ENCODE measurements at regions not wholly inside any gene's neighbourhood (a gene's known extent, or its start where the extent isn't known, plus 50 kb on each side); places are given as distances from the start of the nearest gene placed in this dataset.

- Histone ChIP-seq H3K36me3 (ENCODE audit: control insufficient read depth in 2 of 3, insufficient read depth in 3 of 3, low read length in 3 of 3) (no peaks in the 10 kb centered on the region), H3K9ac (ENCODE audit: low read length in 3 of 3) (no peak overlapping the region), H3K27ac (ENCODE audit: low read depth in 2 of 2, low read length in 2 of 2) (no peak overlapping the region), H3K27me3 (ENCODE audit: control insufficient read depth, insufficient read depth, low read length) (no peaks in the 10 kb centered on the region), H3K9me3 (ENCODE audit: control insufficient read depth in 2 of 3, insufficient read depth in 1 of 3, low read length in 3 of 3) (no peaks in the 10 kb centered on the region), H3K4me1 (ENCODE audit: control insufficient read depth in 2 of 3, insufficient read depth in 2 of 3, low read depth in 1 of 3, low read length in 3 of 3) (peaks cover 0 to 4% (median 3%) of the 10 kb centered on the region in 3 donors), H3K4me3 (ENCODE audit: low read length in 3 of 3) (no peak overlapping the region)
- no peak for TF ChIP-seq CTCF (IDR thresholded peaks at IDR 0.05; ENCODE audit: borderline replicate concordance, extremely low read depth, insufficient read depth)
- DNase-seq (no peak), FAIRE-seq (no peak)
- intact Hi-C loops (cut with DNase I): no loop called here
Measured at GRCh38 chr2:176833671-176834070, 378.9 kb upstream of the HNRNPA3 start.

GRCh38 chr2:176834226-176834625, 378.4 kb upstream of the HNRNPA3 start:
- intact Hi-C loops (cut with DNase I): no loop called here
- H3K4me1 ChIP-seq (ENCODE audit: control insufficient read depth in 2 of 3, insufficient read depth in 2 of 3, low read depth in 1 of 3, low read length in 3 of 3): peaks cover 0 to 4% (median 3%) of the 10 kb centered on the region in 3 donors
- no peak overlapping the region for H3K9ac ChIP-seq (ENCODE audit: low read length in 3 of 3)
- no peak overlapping the region for H3K27ac ChIP-seq (ENCODE audit: low read depth in 2 of 2, low read length in 2 of 2)
- H3K27me3 ChIP-seq (ENCODE audit: control insufficient read depth, insufficient read depth, low read length): no peaks in the 10 kb centered on the region
- TF ChIP-seq CTCF (IDR thresholded peaks at IDR 0.05; ENCODE audit: borderline replicate concordance, extremely low read depth, insufficient read depth): no peak
- no peak overlapping the region for H3K4me3 ChIP-seq (ENCODE audit: low read length in 3 of 3)
- no peaks in the 10 kb centered on the region for H3K9me3 ChIP-seq (ENCODE audit: control insufficient read depth in 2 of 3, insufficient read depth in 1 of 3, low read length in 3 of 3)
- no peak for FAIRE-seq
- DNase-seq: no peak
- no peaks in the 10 kb centered on the region for H3K36me3 ChIP-seq (ENCODE audit: control insufficient read depth in 2 of 3, insufficient read depth in 3 of 3, low read length in 3 of 3)

GRCh38 chr2:176843208-176843607, 369.4 kb upstream of the HNRNPA3 start:
- no peaks in the 10 kb centered on the region for H3K4me1 ChIP-seq (ENCODE audit: control insufficient read depth in 2 of 3, insufficient read depth in 2 of 3, low read depth in 1 of 3, low read length in 3 of 3)
- no peaks in the 10 kb centered on the region for H3K36me3 ChIP-seq (ENCODE audit: control insufficient read depth in 2 of 3, insufficient read depth in 3 of 3, low read length in 3 of 3)
- H3K4me3 ChIP-seq (ENCODE audit: low read length in 3 of 3): no peak overlapping the region
- H3K27ac ChIP-seq (ENCODE audit: low read depth in 2 of 2, low read length in 2 of 2): no peak overlapping the region
- no peaks in the 10 kb centered on the region for H3K27me3 ChIP-seq (ENCODE audit: control insufficient read depth, insufficient read depth, low read length)
- no peaks in the 10 kb centered on the region for H3K9me3 ChIP-seq (ENCODE audit: control insufficient read depth in 2 of 3, insufficient read depth in 1 of 3, low read length in 3 of 3)
- intact Hi-C loops (cut with DNase I): no loop called here
- no peak for TF ChIP-seq CTCF (IDR thresholded peaks at IDR 0.05; ENCODE audit: borderline replicate concordance, extremely low read depth, insufficient read depth)
- FAIRE-seq (no peak), DNase-seq (no peak)
- H3K9ac ChIP-seq (ENCODE audit: low read length in 3 of 3): no peak overlapping the region

- TF ChIP-seq CTCF (IDR thresholded peaks at IDR 0.05; ENCODE audit: borderline replicate concordance, extremely low read depth, insufficient read depth): no peak
- intact Hi-C loops (cut with DNase I): no loop called here
- Histone ChIP-seq H3K9ac (ENCODE audit: low read length in 3 of 3) (no peak overlapping the region), H3K27me3 (ENCODE audit: control insufficient read depth, insufficient read depth, low read length) (no peaks in the 10 kb centered on the region), H3K4me3 (ENCODE audit: low read length in 3 of 3) (no peak overlapping the region), H3K4me1 (ENCODE audit: control insufficient read depth in 2 of 3, insufficient read depth in 2 of 3, low read depth in 1 of 3, low read length in 3 of 3) (no peaks in the 10 kb centered on the region), H3K9me3 (ENCODE audit: control insufficient read depth in 2 of 3, insufficient read depth in 1 of 3, low read length in 3 of 3) (no peaks in the 10 kb centered on the region), H3K36me3 (ENCODE audit: control insufficient read depth in 2 of 3, insufficient read depth in 3 of 3, low read length in 3 of 3) (no peaks in the 10 kb centered on the region), H3K27ac (ENCODE audit: low read depth in 2 of 2, low read length in 2 of 2) (no peak overlapping the region)
- no peak for FAIRE-seq
- no peak for DNase-seq
Measured at GRCh38 chr2:176844461-176844860, 368.1 kb upstream of the HNRNPA3 start.
